GM18507 (cell line): ENCODE measurements at regions not wholly inside any gene's neighbourhood (a gene's known extent, or its start where the extent isn't known, plus 50 kb on each side); places are given as distances from the start of the nearest gene placed in this dataset.

Experiments
- DNase-seq: peaks from one replicate; pipeline ENCODE4 v3.0.0; 2011; ENCODE audit warnings: low read depth; ENCODE audit not compliant: insufficient read length; ENCODE audit errors: extremely low spot score
- FAIRE-seq: peaks from 2 replicates; lab custom pipeline; 2011; peaks lifted over from hg19 to GRCh38; lab: Jason Lieb, UNC

GRCh38 chr10:130994845-130995244 lies 316.7 kb downstream of the TCERG1L start:
- DNase-seq (no peak), FAIRE-seq (no peak)

- FAIRE-seq = no peak
- DNase-seq = no peak
These were observed 314.1 kb downstream of the TCERG1L start for GRCh38 chr10:130997267-130998045.

DNA sequence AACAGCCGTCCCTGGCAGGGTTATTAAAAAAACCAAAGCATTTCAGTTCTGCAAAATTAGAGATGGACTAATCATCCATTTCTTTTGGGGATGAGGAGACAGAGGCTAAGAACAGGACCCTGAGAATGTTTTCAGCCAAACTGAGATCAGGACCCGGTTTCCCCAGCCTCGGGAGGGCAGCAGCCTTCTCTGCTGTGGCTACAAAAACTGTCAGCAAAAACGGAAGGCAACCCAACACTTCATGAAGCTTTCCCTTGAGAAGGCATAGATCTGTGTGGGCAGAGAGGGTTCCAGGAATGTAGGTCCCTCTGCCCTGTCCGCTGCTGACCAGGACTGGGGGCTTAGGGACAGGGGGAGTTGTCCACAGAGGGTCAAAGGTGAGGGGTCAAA lies 313.5 kb downstream of the TCERG1L start:
- FAIRE-seq = no peak

GRCh38 chr10:130998642-130999041 lies 312.9 kb downstream of the TCERG1L start:
- no peak for DNase-seq
- FAIRE-seq = no peak

More for the DNA sequence above, 313.5 kb downstream of the TCERG1L start:
- no peak for DNase-seq

DNA sequence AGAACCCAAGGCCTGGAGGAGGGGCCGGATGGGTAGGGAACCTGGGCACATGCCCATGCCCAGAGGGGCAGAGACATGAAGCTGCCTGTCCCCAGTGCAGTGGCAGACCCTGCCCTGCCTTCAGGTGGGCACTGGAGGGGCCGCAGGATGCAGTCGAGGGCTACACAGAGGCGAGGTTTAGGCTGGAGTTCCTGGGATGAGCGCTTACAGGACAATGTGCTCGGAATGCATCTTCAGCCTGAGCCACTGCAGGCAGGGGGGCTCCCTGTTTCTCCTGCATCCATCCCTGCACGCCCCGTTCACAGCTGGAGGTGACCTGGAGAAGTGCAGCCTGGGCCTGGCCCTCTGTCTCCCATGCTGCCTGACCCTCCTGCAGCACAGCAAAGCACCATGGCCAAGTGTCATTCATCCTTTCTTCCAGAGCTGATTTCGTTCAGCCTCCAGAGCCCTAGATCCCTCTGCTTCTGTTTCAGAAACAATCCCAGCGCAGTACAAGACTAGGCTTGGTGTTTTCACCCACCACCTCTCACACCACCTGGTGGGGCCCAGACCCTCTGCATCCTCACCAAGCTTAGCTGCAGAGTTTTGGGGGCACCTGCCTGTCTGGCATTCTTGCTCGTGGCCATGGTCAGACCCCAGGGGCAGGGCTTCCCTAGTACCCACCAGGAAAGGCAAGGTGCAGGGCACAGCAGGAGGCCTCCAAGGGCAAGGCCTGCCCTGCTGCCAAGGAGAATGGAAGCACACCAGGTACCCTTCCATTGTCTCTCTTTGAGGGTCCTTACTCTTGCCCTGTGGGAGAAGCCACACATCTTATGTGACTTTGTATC lies 311.9 kb downstream of the TCERG1L start:
- DNase-seq = no peak
- no peak for FAIRE-seq

DNA sequence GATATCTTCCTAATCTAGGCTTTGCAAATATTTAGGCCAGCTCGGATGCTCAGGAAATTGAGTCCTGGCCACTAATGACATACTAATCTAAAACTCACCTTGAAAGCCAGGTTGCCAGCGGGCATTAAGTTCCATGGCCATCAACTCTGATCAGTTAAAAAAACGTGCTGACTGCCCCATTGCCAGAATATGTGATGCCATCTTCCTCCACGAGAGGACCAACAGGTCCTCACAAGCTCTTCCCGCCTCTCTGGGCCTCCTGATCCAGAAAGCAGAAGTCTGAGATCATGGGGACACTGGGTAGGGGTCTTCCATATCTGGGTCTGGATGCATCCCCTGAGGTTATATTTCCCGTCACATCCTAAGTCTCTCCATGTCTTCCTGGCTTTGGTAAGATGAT lies 311.3 kb downstream of the TCERG1L start:
- no peak for FAIRE-seq
- DNase-seq = no peak

- no peak for DNase-seq
- FAIRE-seq = no peak
These were observed 310.8 kb downstream of the TCERG1L start for GRCh38 chr10:131000743-131001142.

DNA sequence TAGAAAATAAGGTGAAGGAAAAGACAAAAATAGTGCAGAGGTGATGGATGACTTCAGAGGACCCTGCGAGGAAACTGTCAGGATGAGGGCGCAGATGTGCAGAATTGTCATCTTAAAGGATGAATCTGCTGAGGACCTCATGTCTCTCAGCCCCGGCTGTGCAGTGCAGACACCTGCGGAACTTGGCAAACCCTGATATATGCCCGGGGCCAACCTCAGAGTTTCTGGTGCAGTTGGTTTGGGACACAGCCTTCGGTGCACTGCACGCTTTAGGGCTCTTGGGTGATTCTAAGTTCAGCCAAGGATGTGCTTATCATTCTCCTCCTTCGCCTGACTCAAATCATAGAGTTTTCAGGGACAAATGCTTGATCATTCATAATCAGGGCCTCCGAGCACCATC lies 310.1 kb downstream of the TCERG1L start:
- DNase-seq (no peak), FAIRE-seq (no peak)

- no peak for FAIRE-seq
- no peak for DNase-seq
These were observed 309.3 kb downstream of the TCERG1L start for GRCh38 chr10:131002031-131002861.

GRCh38 chr10:131003455-131003854 lies 308.1 kb downstream of the TCERG1L start:
- no peak for FAIRE-seq
- DNase-seq = no peak

DNA sequence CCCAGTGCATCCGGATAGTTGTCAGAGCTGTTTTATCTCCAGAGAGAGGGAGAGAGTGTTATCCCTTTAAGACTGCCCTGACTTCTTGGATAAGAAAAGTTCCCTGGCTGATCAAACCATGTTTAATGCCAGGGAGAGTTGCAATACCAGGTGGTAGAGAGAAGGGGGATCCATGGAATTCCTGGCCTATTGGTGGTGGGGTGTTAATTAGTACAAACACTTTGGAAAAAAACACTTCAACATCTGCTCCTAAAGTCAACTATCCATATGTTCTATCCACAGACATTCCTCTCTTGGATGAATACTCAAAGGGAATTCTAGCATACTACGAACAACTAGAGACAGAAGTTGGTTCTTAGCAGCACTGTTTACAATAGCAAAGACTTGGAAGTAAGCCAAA lies 307.2 kb downstream of the TCERG1L start:
- DNase-seq (no peak), FAIRE-seq (no peak)

DNA sequence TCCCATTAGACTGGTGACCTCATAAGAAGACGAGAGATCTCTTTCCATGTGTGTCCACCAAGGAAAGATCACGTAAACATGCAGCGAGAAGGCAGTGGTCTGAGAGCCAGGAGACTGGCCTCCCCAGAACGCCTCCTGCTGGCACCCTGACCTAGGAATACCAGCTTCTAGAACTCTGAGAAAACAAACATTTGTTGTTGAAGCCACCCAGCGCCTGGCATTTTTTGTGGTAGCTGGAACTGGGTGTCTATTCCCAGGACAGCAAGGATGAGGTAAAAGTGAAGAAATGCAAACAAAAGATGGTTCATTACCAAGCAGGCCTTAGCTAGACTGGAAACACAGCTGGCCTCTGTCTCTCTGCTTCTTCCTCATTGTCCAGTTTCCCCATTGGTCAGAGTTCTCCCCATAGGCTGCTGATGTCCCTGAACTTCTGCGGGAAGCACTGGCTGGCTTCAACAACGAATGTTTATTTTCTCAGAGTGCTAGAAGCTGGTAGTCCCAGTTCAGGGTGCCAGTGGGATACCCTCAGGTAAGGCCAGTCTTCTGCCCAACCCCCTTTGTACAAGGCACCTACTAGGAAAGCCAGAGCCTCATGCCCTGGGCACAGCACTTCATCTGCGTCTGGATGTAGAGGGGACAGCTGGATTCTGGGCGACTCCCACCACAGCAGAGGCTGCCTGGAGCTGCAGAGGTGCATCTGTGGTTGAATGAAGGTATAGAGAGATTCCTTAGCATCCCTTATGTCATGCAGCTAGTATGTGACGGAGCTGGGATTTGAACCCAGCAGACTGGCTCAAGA lies 304.9 kb downstream of the TCERG1L start:
- DNase-seq (no peak), FAIRE-seq (no peak)

GRCh38 chr10:131009791-131010190 lies 301.7 kb downstream of the TCERG1L start:
- FAIRE-seq (no peak), DNase-seq (no peak)

GRCh38 chr10:131010965-131011575 lies 300.5 kb downstream of the TCERG1L start:
- FAIRE-seq (no peak), DNase-seq (no peak)

GRCh38 chr10:131011936-131012640 lies 299.4 kb downstream of the TCERG1L start:
- DNase-seq (no peak), FAIRE-seq (no peak)

GRCh38 chr10:131012641-131012985 lies 298.9 kb downstream of the TCERG1L start:
- FAIRE-seq (no peak), DNase-seq (no peak)

DNA sequence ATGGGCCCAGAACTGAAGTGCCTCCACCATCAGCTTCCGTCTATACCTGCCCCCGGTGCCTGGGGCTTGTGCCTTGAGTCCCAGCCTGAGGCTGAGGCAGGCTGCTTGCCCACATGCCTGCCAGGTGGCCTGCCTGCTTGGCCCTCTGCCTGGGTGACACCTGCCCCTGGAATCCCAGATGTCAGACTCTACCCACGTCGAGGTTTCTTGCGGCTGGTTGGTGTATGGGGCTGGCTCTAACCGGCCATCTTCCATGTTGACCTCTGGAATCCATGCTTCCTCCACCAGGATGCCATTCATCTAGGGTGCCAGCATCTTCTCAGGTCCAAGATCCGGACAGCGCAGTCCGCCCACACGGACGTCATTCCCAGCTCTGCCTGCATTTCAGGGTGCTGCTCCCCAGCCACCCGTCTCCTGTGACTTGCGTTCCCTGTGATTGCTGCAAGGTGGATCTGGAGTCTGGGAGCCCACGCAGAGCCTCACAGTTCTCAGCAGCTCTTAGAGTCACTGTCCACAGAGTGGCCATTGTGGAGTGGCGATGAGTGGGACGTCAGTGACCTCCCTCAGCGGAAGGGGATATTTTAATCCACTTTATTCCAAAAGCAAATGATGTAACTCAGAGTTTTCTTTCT lies 298.1 kb downstream of the TCERG1L start:
- FAIRE-seq (no peak), DNase-seq (no peak)

- FAIRE-seq = no peak
- DNase-seq = no peak
These were observed 297.2 kb downstream of the TCERG1L start for GRCh38 chr10:131014271-131014670.
